LoVo (cell line): ENCODE measurements at regions not wholly inside any gene's neighbourhood (a gene's known extent, or its start where the extent isn't known, plus 50 kb on each side); places are given as distances from the start of the nearest gene placed in this dataset.

Experiments used
- DNase-seq: peaks from one replicate; pipeline ENCODE4 v3.0.0-alpha.2; 2016; ENCODE audit warnings: low spot score

- DNase-seq, result no peak
Measured at GRCh38 chr13:99911965-99912566, 59.5 kb downstream of the ZIC5 start.

- no peak for DNase-seq
Measured at GRCh38 chr13:99911069-99911964, 60.2 kb downstream of the ZIC5 start.

GRCh38 chr13:99909836-99910619, 61.5 kb downstream of the ZIC5 start:
- no peak for DNase-seq

GRCh38 chr13:99909097-99909835, 62.3 kb downstream of the ZIC5 start:
- no peak for DNase-seq

- no peak for DNase-seq
Measured at GRCh38 chr13:99908140-99908803, 63.3 kb downstream of the ZIC5 start.

GRCh38 chr13:99907627-99908026, 63.9 kb downstream of the ZIC5 start:
- no peak for DNase-seq

- no peak for DNase-seq
Measured at GRCh38 chr13:99907038-99907437, 64.5 kb downstream of the ZIC5 start.

- no peak for DNase-seq
Measured at GRCh38 chr13:99905814-99906213, 65.8 kb downstream of the ZIC5 start.

- DNase-seq, result no peak
Measured at GRCh38 chr13:99905224-99905623, 66.3 kb downstream of the ZIC5 start.

- DNase-seq, result no peak
Measured at GRCh38 chr13:99903140-99903539, 68.4 kb downstream of the ZIC5 start.

GRCh38 chr13:99902657-99903056, 68.9 kb downstream of the ZIC5 start:
- no peak for DNase-seq

- no peak for DNase-seq
Measured at GRCh38 chr13:99900960-99901359, 70.6 kb downstream of the ZIC5 start.

GRCh38 chr13:99898421-99898820, 73.1 kb downstream of the ZIC5 start:
- DNase-seq, result no peak

- DNase-seq, result no peak
Measured at GRCh38 chr13:99897076-99897440, 74.5 kb downstream of the ZIC5 start.

- no peak for DNase-seq
Measured at GRCh38 chr13:99896369-99897075, 75.0 kb downstream of the ZIC5 start.

- no peak for DNase-seq
Measured at GRCh38 chr13:99895444-99896368, 75.9 kb downstream of the ZIC5 start.

GRCh38 chr13:99894840-99895443, 76.6 kb downstream of the ZIC5 start:
- no peak for DNase-seq

- DNase-seq, result no peak
Measured at GRCh38 chr13:99894105-99894839, 77.3 kb downstream of the ZIC5 start.

GRCh38 chr13:99893567-99893966, 78.0 kb downstream of the ZIC5 start:
- no peak for DNase-seq
